ENCODE measurements at regions not wholly inside any gene's neighbourhood (a gene's known extent, or its start where the extent isn't known, plus 50 kb on each side); places are given as distances from the start of the nearest gene placed in this dataset.

GRCh38 chr10:28250782-28251181, 52.1 kb downstream of the MPP7 start:
- Mint-ChIP-seq H3K9me3 (peaks cover 2% of the 10 kb centered on the region), H3K27ac (no peak overlapping the region), H3K36me3 (ENCODE audit: low read depth) (no peaks in the 10 kb centered on the region), H3K4me1 (ENCODE audit: low read depth) (peaks cover 40% of the 10 kb centered on the region), H3K4me3 (no peak overlapping the region), H3K27me3 (no peaks in the 10 kb centered on the region)
- no peak for DNase-seq

- Mint-ChIP-seq H3K27ac (no peak overlapping the region), H3K4me3 (no peak overlapping the region), H3K9me3 (peaks cover 3% of the 10 kb centered on the region), H3K36me3 (ENCODE audit: low read depth) (no peaks in the 10 kb centered on the region), H3K4me1 (ENCODE audit: low read depth) (peaks cover 40% of the 10 kb centered on the region), H3K27me3 (no peaks in the 10 kb centered on the region)
- no peak for DNase-seq
These were observed 52.5 kb downstream of the MPP7 start for GRCh38 chr10:28250358-28250757.

GRCh38 chr10:28249512-28249911, 53.4 kb downstream of the MPP7 start:
- Mint-ChIP-seq H3K4me3 (no peak overlapping the region), H3K36me3 (ENCODE audit: low read depth) (no peaks in the 10 kb centered on the region), H3K27ac (no peak overlapping the region), H3K27me3 (no peaks in the 10 kb centered on the region), H3K4me1 (ENCODE audit: low read depth) (peaks cover 38% of the 10 kb centered on the region), H3K9me3 (peaks cover 3% of the 10 kb centered on the region)
- no peak for DNase-seq

GRCh38 chr10:28248092-28248491, 54.8 kb downstream of the MPP7 start:
- Mint-ChIP-seq H3K36me3 (ENCODE audit: low read depth) (no peaks in the 10 kb centered on the region), H3K4me3 (no peak overlapping the region), H3K9me3 (peaks cover 3% of the 10 kb centered on the region), H3K4me1 (ENCODE audit: low read depth) (peaks cover 40% of the 10 kb centered on the region), H3K27me3 (no peaks in the 10 kb centered on the region), H3K27ac (no peak overlapping the region)
- DNase-seq: no peak

DNA sequence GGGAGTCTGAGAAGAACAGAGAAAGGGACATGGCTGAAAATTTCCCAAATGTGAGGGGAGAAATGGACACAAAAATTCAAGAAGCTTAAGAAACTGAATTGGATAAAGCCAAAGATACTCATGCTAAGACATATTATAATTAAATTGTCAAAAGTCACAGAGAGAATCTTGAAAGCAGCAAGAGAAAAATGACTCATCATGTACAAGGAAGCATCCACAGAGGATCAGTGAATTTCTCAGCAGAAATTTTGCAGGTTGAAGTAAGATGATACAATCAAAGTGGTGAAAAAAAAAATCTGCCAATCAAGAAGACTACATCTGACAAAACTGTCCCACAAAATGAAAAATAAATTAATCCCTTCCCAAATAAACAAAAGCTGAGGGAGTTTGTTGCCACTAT, 56.8 kb downstream of the MPP7 start:
- peaks cover 3% of the 10 kb centered on the region for H3K9me3 Mint-ChIP-seq
- H3K4me1 Mint-ChIP-seq (ENCODE audit: low read depth): peaks cover 49% of the 10 kb centered on the region
- DNase-seq: no peak
- H3K27me3 Mint-ChIP-seq: no peaks in the 10 kb centered on the region
- peak overlapping the region; percentile 50 for H3K27ac Mint-ChIP-seq
- no peaks in the 10 kb centered on the region for H3K36me3 Mint-ChIP-seq (ENCODE audit: low read depth)
- peak overlapping the region; percentile 21 for H3K4me3 Mint-ChIP-seq

DNA sequence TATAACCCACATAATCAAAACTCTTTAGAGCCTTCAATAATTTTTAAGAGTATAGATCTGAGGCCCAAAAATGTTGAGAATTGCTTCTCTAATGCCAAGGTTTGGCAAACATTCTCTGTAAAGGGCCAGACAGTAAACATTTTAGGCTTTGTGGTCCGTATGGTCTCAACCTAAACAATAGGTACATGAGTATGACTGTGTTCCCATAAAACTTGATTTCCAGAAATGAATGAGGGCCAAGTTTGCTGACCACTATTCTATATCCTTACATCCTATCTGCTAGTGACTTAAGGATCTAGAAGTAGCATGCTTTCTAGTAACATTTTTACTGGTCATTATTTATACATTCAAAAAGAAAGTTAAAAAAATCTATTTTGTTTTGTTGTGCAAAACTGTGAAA, 58.9 kb downstream of the MPP7 start:
- no peak for DNase-seq
- no peaks in the 10 kb centered on the region for H3K36me3 Mint-ChIP-seq (ENCODE audit: low read depth)
- no peaks in the 10 kb centered on the region for H3K27me3 Mint-ChIP-seq
- peaks cover 49% of the 10 kb centered on the region for H3K4me1 Mint-ChIP-seq (ENCODE audit: low read depth)
- H3K27ac Mint-ChIP-seq: no peak overlapping the region
- H3K4me3 Mint-ChIP-seq: no peak overlapping the region
- peaks cover 3% of the 10 kb centered on the region for H3K9me3 Mint-ChIP-seq

DNA sequence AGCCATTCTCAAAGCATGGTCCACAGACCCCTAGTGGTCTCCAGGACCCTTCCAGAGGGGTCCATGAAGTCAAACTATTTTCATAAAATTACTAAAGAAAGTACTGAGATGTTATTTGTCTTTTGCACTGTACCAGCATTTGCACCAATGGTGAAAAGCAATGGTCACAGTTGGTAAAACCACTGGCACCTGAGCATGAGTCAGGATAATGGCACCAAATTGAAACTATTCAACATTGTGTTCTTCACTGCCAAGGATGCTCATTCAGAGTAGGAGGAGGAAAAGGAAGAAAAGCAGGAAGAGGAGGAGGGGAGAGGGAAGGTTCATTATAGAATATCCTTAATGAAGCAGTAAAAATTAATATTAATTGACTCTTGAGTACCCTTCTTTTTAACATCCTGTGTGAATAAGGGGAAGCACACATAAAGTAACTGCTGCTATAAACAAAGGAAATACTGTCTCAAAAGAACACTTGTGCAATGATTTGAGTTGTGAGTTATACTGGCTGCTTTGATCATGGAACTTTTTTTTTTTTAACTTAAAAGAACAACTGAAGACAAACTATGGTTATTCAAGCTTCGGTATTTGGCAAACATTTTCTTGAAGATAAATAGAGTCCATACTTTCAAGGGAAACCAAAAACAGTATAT, 60.2 kb downstream of the MPP7 start:
- peaks cover 39% of the 10 kb centered on the region for H3K4me1 Mint-ChIP-seq (ENCODE audit: low read depth)
- DNase-seq: no peak
- peaks cover 3% of the 10 kb centered on the region for H3K36me3 Mint-ChIP-seq (ENCODE audit: low read depth)
- H3K4me3 Mint-ChIP-seq: no peak overlapping the region
- H3K27ac Mint-ChIP-seq: peak overlapping the region; percentile 64
- H3K27me3 Mint-ChIP-seq: no peaks in the 10 kb centered on the region
- H3K9me3 Mint-ChIP-seq: peaks cover 3% of the 10 kb centered on the region

DNA sequence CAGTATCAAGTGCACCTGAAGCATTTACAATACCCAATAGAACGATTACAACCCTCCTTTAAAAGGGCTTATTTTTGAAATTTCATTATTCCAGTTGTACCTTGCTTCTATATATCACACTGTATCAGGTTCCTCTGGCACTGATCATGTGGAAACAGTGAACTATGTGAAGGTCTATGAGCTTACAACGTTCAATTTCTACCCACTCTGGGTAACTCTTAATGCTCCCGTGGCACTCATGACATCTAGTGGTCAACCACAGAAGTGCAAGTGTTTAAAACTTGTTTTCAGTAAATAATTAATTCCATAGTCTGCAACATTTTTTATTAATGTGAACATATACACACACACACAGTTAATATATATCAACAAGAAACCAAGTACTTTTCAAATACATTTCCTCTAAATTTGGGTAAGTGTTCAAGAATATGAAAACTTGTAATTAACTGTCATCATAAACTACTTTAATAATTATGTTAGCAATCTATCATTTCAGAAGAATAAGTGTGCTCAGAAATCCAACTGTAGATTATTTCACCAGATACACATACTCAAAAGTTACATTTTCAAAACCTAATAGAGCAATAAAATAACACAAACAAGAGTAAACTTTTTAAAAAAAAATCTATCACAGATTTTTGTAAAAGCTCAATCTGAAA, 61.0 kb downstream of the MPP7 start:
- Mint-ChIP-seq H3K4me1 (ENCODE audit: low read depth) (peaks cover 36% of the 10 kb centered on the region), H3K27ac (no peak overlapping the region), H3K27me3 (no peaks in the 10 kb centered on the region), H3K9me3 (peaks cover 3% of the 10 kb centered on the region), H3K36me3 (ENCODE audit: low read depth) (peaks cover 11% of the 10 kb centered on the region), H3K4me3 (no peak overlapping the region)
- no peak for DNase-seq

DNA sequence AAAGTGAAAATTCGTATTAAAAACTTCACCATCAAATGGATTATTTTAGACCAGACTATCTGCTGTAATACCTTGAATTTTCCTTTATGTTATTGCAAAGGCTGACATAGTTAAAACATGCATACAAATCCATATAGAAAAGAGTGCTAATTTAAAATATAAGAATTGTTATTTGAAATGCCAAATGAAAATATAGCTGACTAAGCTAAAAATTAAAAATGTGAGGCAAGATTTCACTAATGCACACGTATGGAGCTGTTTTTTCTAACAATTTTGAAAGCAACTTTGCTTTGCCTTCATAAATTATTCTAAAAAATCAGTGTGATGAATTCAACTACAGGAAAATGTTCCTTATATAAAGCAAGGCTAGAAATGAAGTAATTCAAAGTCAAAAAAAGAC, 62.5 kb downstream of the MPP7 start:
- H3K27me3 Mint-ChIP-seq: no peaks in the 10 kb centered on the region
- no peaks in the 10 kb centered on the region for H3K9me3 Mint-ChIP-seq
- no peak for DNase-seq
- H3K27ac Mint-ChIP-seq: no peak overlapping the region
- H3K4me1 Mint-ChIP-seq (ENCODE audit: low read depth): peaks cover 22% of the 10 kb centered on the region
- H3K4me3 Mint-ChIP-seq: no peak overlapping the region
- peaks cover 25% of the 10 kb centered on the region for H3K36me3 Mint-ChIP-seq (ENCODE audit: low read depth)

DNA sequence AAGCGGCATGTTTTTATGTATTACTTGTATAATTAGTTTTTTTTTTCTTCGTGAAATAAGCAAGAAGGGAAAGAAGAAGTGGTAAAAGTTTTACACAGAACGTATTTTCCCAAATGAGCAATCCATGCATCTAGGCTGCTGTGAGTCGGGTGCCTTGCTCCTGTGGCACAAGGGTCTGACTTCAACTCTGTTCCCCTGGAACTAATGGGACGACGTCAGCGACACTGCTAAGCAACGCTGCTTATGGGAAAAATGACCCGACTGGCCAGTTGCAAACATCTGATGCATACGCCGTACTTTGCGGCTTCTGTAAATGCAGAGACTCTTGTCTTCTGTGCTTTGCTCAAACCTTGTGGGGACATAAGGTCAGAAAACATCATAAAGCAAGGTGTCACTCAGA, 66.3 kb downstream of the MPP7 start:
- H3K4me3 Mint-ChIP-seq: no peak overlapping the region
- H3K27me3 Mint-ChIP-seq: no peaks in the 10 kb centered on the region
- H3K4me1 Mint-ChIP-seq (ENCODE audit: low read depth): peaks cover 13% of the 10 kb centered on the region

GRCh38 chr10:28220811-28221210, 82.1 kb downstream of the MPP7 start:
- no peak overlapping the region for H3K27ac Mint-ChIP-seq
- no peaks in the 10 kb centered on the region for H3K27me3 Mint-ChIP-seq
- peaks cover 30% of the 10 kb centered on the region for H3K4me1 Mint-ChIP-seq (ENCODE audit: low read depth)
- H3K9me3 Mint-ChIP-seq: no peaks in the 10 kb centered on the region
- H3K36me3 Mint-ChIP-seq (ENCODE audit: low read depth): peaks cover 5% of the 10 kb centered on the region
- no peak overlapping the region for H3K4me3 Mint-ChIP-seq
- DNase-seq: no peak

More for the DNA sequence above, 66.3 kb downstream of the MPP7 start:
- no peak for DNase-seq
- Mint-ChIP-seq H3K9me3 (no peaks in the 10 kb centered on the region), H3K36me3 (ENCODE audit: low read depth) (peaks cover 34% of the 10 kb centered on the region), H3K27ac (no peak overlapping the region)

DNA sequence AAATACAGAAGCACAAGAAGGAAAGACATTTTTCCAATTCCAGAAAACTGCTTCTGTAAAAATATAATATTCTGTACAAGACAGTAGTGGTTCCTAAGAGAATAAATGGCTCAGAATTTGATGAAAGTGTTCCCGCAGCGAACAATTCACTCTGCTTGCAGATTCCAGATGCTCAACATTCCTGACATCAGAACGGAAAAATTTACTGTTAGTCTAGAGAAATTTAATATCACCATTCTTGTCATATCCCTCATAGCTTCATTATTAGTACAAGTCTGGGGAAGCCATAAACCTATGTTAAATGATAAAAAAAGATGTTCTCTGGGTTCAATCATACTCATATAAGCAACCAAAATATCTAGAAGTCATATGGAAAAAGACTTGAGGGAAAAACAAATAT, 83.6 kb downstream of the MPP7 start:
- H3K4me1 Mint-ChIP-seq (ENCODE audit: low read depth): peaks cover 36% of the 10 kb centered on the region
- H3K36me3 Mint-ChIP-seq (ENCODE audit: low read depth): peaks cover 1% of the 10 kb centered on the region
- no peak overlapping the region for H3K27ac Mint-ChIP-seq
- no peaks in the 10 kb centered on the region for H3K9me3 Mint-ChIP-seq
- no peak overlapping the region for H3K4me3 Mint-ChIP-seq
- no peak for DNase-seq
- H3K27me3 Mint-ChIP-seq: no peaks in the 10 kb centered on the region

- Mint-ChIP-seq H3K27ac (peak overlapping the region; percentile 38), H3K4me1 (ENCODE audit: low read depth) (peaks cover 38% of the 10 kb centered on the region), H3K9me3 (no peaks in the 10 kb centered on the region), H3K4me3 (no peak overlapping the region), H3K27me3 (no peaks in the 10 kb centered on the region), H3K36me3 (ENCODE audit: low read depth) (peaks cover 5% of the 10 kb centered on the region)
- DNase-seq: peak; percentile 42
These were observed 85.0 kb downstream of the MPP7 start for GRCh38 chr10:28217848-28218247.

DNA sequence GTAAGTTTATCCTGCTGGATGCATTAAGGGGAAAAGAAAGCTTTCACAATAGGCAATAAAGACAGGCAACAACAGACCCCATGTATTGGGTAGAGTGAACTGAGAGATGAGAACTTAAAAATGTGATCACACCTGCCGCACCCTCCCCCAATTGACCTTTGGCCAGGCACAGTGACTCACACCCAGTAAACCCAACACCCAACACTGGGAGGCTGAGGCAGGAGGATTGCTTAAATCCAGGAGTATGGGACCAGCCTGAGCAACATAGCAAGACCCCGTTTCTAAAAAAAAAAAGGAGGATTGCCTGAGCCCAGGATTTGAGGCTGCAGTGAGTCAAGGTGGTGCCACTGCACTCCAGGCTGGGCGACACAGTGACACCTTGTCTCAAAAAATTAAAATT, 86.9 kb downstream of the MPP7 start:
- Mint-ChIP-seq H3K4me3 (no peak overlapping the region), H3K9me3 (no peaks in the 10 kb centered on the region), H3K27ac (no peak overlapping the region), H3K36me3 (ENCODE audit: low read depth) (peaks cover 14% of the 10 kb centered on the region), H3K27me3 (no peaks in the 10 kb centered on the region), H3K4me1 (ENCODE audit: low read depth) (peaks cover 38% of the 10 kb centered on the region)
- DNase-seq: no peak

DNA sequence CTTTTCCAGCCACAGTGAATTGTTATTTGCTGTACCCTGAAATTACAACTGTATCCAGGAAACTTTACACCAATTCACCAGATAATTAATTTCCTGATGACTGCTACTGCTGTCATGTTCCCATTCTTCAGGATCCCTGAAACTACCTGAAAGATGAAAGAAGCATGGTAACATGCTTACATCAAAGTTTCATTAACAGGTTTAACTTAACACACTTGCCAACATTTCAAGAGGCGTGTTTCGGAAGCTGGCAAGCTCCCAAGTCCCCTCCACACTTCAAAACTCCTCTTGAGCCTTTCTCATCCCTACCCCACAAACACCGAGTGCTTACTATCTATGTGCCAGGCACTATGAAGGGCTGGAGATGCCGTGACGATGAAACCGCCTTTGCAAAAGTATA, 88.6 kb downstream of the MPP7 start:
- peaks cover 29% of the 10 kb centered on the region for H3K4me1 Mint-ChIP-seq (ENCODE audit: low read depth)
- H3K4me3 Mint-ChIP-seq: no peak overlapping the region
- DNase-seq: no peak
- H3K27ac Mint-ChIP-seq: no peak overlapping the region
- H3K27me3 Mint-ChIP-seq: no peaks in the 10 kb centered on the region
- H3K9me3 Mint-ChIP-seq: no peaks in the 10 kb centered on the region
- peaks cover 21% of the 10 kb centered on the region for H3K36me3 Mint-ChIP-seq (ENCODE audit: low read depth)

All from activated T-cell treated with anti-CD3 and anti-CD28 coated beads, Interleukin-2, amount 50 U/mL, for 24 hours (primary cell).